ENCODE measurements at regions not wholly inside any gene's neighbourhood (a gene's known extent, or its start where the extent isn't known, plus 50 kb on each side); places are given as distances from the start of the nearest gene placed in this dataset.

GRCh38 chr4:130478406-130478805, 1382.5 kb downstream of the C4orf33 start:
- Histone ChIP-seq H3K9ac (ENCODE audit: low read length) (no peak overlapping the region), H3F3A (ENCODE audit: insufficient read depth, low read length, poor library complexity, severe bottlenecking) (no peaks in the 10 kb centered on the region), H4K20me1 (ENCODE audit: insufficient read depth) (no peaks in the 10 kb centered on the region), H3K27me3 (ENCODE audit: insufficient read depth, low read depth, low read length) (no peaks in the 10 kb centered on the region), H3K79me2 (replicated peaks; ENCODE audit: insufficient read depth, low read length) (no peaks in the 10 kb centered on the region), H3K36me3 (ENCODE audit: insufficient read depth, low read length) (no peaks in the 10 kb centered on the region), H3K27ac (ENCODE audit: low read length) (no peak overlapping the region), H2AFZ (ENCODE audit: low read depth, low read length) (no peak overlapping the region), H3K4me3 (ENCODE audit: low read length) (no peak overlapping the region), H3K9me2 (ENCODE audit: insufficient read depth, low read length) (no peaks in the 10 kb centered on the region), H3K4me2 (ENCODE audit: low read length) (no peak overlapping the region), H3K9me3 (ENCODE audit: low read length) (no peaks in the 10 kb centered on the region)
- TF ChIP-seq SMC3 (conservative IDR thresholded peaks at IDR 0.05; ENCODE audit: poor library complexity) (no peak), CTCF (IDR thresholded peaks at IDR 0.05; ENCODE audit: poor library complexity, severe bottlenecking) (no peak), EZH2 (IDR thresholded peaks at IDR 0.05; ENCODE audit: borderline replicate concordance, insufficient read depth, low read length, poor library complexity, severe bottlenecking) (no peak), EP300 (conservative IDR thresholded peaks at IDR 0.05; ENCODE audit: poor library complexity, severe bottlenecking) (no peak), RAD21 (conservative IDR thresholded peaks at IDR 0.05) (no peak), MXI1 (conservative IDR thresholded peaks at IDR 0.05; ENCODE audit: poor library complexity, severe bottlenecking) (no peak), POLR2AphosphoS5 (IDR thresholded peaks at IDR 0.05) (no peak), TAF1 (IDR thresholded peaks at IDR 0.05; ENCODE audit: low read depth) (no peak)
- TF ChIP-seq, protein P1, sequence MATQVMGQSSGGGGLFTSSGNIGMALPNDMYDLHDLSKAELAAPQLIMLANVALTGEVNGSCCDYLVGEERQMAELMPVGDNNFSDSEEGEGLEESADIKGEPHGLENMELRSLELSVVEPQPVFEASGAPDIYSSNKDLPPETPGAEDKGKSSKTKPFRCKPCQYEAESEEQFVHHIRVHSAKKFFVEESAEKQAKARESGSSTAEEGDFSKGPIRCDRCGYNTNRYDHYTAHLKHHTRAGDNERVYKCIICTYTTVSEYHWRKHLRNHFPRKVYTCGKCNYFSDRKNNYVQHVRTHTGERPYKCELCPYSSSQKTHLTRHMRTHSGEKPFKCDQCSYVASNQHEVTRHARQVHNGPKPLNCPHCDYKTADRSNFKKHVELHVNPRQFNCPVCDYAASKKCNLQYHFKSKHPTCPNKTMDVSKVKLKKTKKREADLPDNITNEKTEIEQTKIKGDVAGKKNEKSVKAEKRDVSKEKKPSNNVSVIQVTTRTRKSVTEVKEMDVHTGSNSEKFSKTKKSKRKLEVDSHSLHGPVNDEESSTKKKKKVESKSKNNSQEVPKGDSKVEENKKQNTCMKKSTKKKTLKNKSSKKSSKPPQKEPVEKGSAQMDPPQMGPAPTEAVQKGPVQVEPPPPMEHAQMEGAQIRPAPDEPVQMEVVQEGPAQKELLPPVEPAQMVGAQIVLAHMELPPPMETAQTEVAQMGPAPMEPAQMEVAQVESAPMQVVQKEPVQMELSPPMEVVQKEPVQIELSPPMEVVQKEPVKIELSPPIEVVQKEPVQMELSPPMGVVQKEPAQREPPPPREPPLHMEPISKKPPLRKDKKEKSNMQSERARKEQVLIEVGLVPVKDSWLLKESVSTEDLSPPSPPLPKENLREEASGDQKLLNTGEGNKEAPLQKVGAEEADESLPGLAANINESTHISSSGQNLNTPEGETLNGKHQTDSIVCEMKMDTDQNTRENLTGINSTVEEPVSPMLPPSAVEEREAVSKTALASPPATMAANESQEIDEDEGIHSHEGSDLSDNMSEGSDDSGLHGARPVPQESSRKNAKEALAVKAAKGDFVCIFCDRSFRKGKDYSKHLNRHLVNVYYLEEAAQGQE (IDR thresholded peaks at IDR 0.05; ENCODE audit: borderline replicate concordance), result no peak

DNA sequence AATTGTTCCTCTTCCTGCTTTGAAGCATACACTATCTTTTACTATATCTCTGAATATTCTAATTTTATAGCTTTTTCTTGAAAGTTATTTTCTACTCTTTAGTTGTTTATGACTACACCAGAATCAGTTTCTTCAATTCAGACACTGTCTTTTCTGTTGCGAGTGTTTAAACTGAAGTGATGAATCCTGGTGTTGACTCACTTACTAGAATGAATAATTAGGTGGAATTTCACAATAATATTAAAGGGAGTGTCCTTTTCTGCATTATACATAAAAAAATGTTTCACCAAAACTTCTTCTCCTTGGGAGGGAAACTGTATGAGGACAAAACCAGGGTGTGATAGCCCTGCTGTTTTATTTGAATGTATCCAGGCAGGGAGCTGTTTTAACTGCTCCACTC, 1383.1 kb downstream of the C4orf33 start:
- Histone ChIP-seq H3K27me3 (ENCODE audit: insufficient read depth, low read depth, low read length) (no peaks in the 10 kb centered on the region), H3K9me2 (ENCODE audit: insufficient read depth, low read length) (no peaks in the 10 kb centered on the region), H3K9me3 (ENCODE audit: low read length) (no peaks in the 10 kb centered on the region), H2AFZ (ENCODE audit: low read depth, low read length) (no peak overlapping the region), H3K4me3 (ENCODE audit: low read length) (no peak overlapping the region), H3K27ac (ENCODE audit: low read length) (no peak overlapping the region), H3K4me2 (ENCODE audit: low read length) (no peak overlapping the region), H3F3A (ENCODE audit: insufficient read depth, low read length, poor library complexity, severe bottlenecking) (no peaks in the 10 kb centered on the region), H4K20me1 (ENCODE audit: insufficient read depth) (no peaks in the 10 kb centered on the region), H3K36me3 (ENCODE audit: insufficient read depth, low read length) (no peaks in the 10 kb centered on the region), H3K79me2 (replicated peaks; ENCODE audit: insufficient read depth, low read length) (no peaks in the 10 kb centered on the region), H3K9ac (ENCODE audit: low read length) (no peak overlapping the region)
- TF ChIP-seq, protein P1 (IDR thresholded peaks at IDR 0.05; ENCODE audit: borderline replicate concordance), result no peak
- TF ChIP-seq EZH2 (IDR thresholded peaks at IDR 0.05; ENCODE audit: borderline replicate concordance, insufficient read depth, low read length, poor library complexity, severe bottlenecking) (no peak), MXI1 (conservative IDR thresholded peaks at IDR 0.05; ENCODE audit: poor library complexity, severe bottlenecking) (no peak), TAF1 (IDR thresholded peaks at IDR 0.05; ENCODE audit: low read depth) (no peak), POLR2AphosphoS5 (IDR thresholded peaks at IDR 0.05) (no peak)

Data from neural cell (in vitro differentiated cells).